GM19324 (cell line): ENCODE measurements at regions not wholly inside any gene's neighbourhood (a gene's known extent, or its start where the extent isn't known, plus 50 kb on each side); places are given as distances from the start of the nearest gene placed in this dataset.

Experiments
- ATAC-seq: cut with Tn5 transposase; IDR thresholded peaks from one replicate; pipeline ENCODE4 v1.9.1; 2021; ENCODE audit warnings: mild to moderate bottlenecking, moderate library complexity; ENCODE audit not compliant: unreplicated experiment, low FRiP score

DNA sequence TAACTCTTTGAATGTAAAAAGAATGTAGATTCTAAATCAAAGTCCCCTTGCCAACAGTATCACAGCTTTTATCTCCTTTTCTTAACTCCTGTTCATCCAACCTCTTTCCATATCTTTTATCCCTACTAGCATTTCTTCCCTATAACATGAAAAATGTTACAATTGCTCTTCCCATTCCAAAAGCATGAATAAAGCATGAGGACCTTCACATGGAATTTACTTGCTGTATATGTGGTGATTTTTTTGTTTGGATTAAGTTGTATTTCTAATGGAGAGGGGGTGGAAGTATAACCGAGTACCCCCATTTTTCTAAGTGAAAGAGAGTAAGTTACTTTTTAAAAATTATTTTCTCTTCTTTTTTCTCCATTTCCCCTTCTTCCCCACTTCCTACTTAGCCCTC lies 94.9 kb upstream of the RBBP8 start:
- ATAC-seq, result no peak

DNA sequence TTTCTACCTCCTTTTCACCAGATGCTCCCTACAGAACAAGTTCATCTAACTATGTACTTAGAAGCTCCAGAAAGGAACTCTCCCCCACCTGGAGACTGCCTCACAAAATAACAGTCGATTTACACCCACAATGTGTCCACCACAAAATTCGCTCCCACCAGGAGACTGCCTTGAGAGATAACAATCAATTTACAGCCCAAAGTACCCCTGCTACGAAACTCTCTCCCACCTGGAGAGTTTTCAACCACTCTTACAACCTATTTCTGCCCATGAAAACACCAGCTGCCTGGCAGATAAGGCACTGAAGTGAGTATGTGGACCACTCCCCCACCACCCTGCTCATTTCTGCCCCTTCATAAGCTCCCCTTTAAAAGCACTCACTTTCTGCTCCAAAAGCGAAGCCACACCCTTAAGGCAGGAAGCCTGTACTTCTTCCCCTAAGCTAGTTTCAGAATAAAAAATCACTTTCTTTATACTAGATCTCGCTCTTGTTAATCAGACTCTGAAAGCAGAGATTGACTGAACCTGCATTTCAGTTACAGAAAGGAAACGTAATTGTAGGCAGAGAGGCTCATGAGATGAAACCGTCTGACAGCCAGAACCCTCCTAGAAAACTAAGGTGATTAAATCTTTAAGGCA lies 94.4 kb upstream of the RBBP8 start:
- ATAC-seq, result no peak

DNA sequence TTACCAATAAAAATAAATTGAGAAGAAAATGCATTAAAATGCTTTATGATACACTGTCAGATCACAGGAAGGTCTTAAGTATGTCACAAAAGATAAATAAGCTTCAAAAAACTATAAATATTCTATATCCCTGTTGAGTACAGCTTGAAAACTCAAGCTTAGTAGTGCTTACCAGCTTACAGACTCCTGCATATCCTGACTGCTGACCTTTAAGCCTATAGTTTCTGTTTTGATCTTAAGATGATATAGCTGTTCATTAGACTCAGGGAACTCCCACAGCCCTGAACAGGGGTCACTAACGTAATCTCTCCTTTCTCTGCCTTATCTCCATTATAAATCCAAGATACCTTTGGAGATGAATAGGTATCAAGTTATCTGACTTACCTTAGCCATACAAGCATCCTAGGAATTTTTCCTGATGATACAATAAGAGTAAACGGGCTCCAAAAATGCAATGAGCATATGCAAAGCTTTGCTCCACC lies 93.7 kb upstream of the RBBP8 start:
- no peak for ATAC-seq

DNA sequence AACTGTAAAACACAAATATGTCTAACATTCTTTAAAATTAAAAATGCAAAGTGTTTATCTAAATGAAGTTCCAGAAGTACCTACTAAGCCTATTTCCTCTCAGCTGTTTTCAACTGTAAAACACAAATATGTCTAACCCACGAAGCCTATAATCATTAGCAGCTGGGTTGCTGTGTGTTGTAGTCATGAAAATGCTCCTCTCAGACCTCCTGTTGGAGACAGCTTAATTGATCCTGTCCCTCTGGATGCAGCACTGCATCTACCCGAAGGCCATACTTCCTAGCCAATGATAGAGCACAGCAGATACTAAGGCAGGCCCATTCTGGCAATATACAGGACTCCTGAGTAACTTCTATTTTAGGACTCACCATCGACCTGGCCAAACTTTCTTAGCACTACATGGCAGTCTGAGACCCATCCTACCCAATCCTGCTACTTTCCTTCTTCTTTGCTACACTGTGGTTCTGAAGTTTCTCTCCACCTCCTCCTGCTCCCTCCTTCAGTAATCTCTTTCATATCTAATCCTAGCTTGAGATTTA lies 92.5 kb upstream of the RBBP8 start:
- ATAC-seq, result no peak

DNA sequence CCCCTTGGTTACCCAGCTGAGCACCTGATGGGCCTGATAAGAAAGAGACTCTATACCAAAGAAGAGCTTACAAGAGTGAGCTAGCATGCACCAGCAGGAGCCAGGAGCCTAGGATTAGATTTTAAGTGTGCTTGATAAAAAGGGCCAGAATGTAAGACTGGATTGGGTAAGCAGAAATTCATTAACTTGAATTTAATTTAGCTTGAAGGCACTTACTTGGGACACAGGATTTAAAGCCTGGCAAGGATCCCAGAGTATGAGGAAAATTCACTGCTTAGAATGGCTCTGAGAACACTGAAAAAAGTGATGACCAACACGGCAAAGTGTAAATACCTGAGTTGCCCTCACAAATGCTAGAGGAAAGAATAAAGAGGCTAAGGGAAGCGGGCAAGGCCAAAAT lies 91.3 kb upstream of the RBBP8 start:
- no peak for ATAC-seq

DNA sequence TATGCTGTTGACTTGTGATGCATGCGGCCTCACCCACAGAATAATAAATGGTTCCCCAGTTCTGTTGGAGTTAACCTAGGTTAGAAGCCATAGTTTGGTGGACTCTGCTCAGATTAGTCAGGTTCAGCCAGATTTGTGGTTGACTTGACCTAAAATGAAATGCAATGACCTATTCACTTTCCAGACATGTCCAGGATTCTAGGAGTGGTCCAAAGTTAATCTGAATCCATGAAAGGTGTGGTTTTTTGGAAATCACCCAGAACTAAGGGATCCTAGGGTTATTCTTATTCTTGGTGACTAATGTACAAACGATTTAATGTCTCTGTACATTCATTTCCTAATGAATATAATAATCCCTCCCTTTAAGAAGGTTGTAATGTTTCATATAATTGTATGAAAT lies 88.9 kb upstream of the RBBP8 start:
- no peak for ATAC-seq

DNA sequence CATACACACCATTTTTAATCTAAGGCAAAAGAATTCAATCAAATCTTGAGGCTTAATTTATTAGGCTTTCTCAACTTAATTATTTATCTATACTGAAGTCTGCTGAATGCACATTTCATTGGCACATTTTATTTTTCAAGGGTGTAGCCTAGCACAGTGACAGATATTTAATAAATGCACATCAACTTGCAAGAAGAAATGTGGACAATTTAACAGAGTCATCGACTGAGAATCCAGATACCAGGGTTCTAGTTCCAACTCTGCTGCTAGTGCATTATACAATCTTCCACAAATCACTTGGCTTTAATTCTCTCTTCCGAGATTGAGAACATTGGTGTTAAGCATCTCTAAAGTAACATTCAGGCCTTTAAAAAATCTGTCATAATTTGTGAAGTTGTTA lies 88.5 kb upstream of the RBBP8 start:
- ATAC-seq, result no peak

DNA sequence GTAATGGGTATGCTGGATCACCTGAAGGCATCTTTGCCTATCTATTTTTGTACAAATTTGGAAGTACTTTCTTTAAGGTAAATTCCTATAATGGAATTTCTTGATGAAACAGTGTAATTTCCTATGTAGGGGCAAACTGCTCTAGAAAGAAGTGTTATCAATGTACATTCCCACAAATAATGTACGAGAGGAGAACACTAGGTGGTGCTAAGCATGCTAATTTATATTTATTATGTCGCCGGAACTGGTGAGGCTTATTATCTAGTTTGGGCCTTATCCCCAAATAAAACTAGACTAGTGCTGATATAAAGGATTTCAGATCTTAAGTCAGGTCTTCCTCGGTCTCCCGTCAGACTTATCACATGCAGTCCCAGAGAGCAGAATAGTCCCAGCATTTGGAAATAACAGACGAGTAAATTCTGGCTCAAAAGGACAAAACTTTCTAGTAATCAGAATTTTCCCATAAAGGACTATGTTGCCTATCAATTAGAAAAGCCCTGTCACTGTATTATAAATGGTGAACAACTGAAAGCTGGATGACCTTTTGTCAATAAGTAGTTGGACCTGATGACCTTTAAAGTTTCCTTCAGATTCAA lies 86.9 kb upstream of the RBBP8 start:
- no peak for ATAC-seq

DNA sequence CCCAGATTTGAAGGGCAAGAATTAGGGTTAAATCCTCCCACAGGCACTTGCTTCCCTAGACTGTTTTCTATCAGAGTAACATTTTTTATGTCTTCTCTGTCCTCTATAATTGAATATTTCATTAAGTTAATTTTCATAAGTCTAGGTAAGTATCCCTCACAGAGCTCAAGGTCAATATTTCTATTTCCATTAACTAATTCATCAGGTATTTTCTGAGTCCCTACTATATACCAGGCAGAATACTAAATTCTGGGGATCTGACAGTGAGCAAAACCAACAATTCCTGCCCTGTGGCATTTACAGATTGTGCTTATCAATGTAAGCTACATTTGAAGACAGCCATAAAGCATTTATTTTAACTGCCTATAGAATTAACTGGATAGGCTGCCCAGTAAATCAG lies 86.4 kb upstream of the RBBP8 start:
- no peak for ATAC-seq

DNA sequence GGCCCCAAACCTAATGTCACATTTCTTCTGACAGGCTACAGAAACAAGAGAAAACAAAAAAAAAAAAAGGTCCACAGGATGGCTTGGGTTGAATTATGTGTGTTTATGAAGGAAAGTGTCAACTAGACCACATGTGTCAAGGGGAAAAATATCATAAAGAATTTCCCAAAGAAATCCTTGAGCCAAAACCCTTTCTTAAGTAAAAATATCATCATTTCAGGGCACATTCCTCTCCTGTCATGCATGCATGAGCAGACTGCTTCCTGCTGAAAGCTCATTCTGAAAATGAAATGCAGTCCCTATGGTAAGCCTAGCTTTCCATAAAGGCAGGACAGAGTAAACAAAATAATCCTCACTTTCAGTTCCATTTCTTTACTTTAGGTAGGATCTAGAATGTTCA lies 85.7 kb upstream of the RBBP8 start:
- ATAC-seq, result no peak

DNA sequence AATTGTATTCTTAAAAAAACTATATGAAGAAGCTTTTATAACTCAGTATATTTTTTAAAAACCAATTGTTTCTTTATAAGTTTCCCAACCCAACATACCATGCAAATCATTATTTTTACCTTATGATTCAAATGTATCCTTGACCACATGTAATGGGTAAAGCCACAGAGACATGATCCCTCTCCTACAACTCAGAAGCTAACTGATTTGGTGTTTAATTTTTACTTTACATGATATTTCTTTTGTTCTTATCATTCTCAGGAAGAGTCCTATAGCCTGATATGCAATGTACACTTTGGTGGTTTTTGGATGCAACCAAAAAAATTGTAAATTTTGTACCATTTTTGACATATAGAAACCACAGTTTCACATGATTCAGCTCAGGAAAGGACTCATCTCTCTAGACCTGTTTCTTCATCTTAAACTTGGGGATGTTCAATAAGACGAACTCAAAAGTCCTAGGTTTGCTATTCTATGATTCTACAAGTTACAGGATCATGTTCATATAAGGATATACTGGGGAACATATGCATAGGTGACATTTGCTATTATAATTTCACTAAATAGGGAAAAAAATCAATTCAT lies 85.2 kb upstream of the RBBP8 start:
- no peak for ATAC-seq

DNA sequence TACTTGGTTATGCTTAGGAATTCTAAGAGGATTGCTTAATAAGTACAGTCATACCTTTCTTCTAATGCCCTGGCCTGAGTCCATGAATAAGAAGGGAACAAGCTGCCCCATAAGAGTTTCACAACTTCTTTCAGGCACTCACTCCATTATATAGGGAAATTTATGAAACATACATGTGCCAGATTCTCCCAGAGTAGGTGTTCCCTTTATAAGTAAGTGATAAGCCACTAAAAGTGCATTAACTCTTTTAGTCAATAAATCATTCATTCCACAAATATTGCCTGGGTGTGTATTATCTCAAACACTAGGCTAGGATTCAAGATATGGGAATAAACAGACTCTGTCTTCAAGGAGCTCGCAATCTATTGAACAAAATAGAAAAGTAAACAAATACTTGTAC lies 84.5 kb upstream of the RBBP8 start:
- no peak for ATAC-seq

DNA sequence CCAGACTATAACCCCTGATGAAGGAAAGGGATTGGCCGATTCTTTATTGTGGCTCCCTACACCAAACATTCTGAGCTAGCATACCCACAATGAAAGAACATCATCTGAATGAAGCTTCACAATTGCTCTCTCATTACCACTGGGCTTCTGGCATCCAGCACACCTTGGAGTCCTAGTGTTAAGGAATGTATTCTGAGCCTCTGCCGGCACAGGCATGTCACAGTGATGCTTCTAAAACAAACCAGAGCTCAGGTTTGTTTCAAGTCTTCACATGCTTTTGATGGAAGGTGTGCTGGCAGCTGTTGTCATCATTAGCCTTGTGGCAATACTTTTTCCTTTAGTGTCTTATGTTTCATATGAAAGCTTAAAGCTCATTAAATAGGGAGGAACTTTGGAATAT lies 76.3 kb upstream of the RBBP8 start:
- ATAC-seq, result no peak

DNA sequence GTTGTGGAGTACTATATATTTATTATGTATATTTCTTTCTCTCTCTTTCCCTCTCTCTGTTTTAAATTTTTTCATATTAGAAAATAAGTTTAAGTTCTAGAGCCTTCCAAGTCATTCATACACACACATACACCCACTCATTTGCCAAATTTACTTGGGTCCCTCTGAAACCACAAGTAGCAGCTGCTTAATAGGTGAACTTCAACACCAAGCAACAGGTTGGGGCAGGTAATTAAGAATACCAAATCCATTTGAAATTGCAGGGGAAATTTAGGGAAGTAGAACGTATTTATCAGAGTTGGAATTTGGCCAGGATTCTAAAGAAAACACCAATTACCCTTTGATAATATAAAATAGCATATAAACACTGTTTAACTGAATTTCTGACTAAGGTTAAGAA lies 75.0 kb upstream of the RBBP8 start:
- no peak for ATAC-seq

DNA sequence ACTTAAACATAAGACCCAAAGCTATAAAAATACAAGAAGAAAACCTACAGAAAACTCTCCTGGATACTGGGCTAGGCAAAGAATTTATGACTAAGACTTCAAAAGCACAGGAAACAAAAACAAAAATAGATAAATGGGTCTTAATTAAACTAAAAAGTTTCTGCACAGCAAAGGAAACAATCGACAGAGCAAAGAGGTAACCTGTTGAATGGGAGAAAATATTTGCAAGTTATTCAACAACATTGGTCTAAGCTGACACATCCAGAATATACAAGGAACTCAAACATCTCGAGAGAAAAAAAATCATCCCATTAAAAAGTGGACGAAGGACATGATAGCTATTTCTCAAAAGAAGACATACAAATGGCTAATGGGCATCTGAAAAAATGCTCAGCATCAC lies 72.3 kb upstream of the RBBP8 start:
- no peak for ATAC-seq

DNA sequence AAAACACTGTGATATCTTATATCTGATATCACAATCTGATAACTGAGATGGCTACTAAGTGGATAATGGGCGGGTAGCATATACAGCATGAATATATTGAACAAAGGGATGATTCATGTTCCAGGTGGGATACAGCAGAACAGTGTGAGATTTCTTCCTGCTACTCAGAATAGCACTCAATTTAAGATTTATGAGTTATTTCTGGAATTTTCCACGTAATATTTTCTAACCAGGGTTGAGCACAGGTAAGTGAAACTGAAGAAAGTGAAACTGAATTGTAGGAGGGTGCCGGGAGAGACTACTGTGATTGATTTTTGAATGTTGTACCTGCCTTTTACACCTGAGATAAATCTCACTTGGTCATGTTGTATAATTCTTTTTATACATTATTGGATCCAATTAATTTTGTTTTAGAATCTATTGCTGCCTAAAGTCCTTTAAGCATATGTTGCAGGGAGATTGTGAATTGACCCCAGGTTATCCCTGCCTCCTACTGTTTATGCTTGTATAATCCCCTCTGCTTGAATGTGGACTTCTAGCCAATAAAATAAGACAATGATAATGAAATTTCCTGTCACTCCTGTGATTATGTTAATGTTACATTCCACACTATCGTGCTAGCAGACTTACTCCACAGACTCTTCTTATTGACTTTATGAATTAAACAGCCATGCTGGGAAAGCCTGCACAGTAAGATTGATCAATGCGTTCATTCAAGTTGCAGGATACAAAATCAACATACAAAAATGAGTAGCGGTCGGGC lies 67.6 kb upstream of the RBBP8 start:
- ATAC-seq, result no peak

DNA sequence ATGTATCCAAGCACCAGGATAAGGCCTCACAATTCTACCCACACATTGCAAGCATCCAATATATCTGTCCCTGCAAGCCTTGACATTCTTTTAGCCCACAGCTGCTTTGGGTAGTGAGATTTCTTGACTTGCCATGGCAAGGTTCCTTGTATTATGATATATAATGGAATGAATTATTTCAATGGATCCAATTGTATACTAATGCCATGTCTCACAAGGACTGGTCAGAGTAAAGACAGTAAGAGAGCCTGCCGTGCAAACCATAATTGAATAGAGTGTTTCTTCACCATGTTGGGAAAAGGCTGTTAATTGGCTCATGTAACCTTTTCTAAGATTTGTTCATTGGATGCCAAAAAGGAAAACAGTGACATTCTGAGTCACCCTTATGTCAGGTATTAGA lies 64.3 kb upstream of the RBBP8 start:
- no peak for ATAC-seq

DNA sequence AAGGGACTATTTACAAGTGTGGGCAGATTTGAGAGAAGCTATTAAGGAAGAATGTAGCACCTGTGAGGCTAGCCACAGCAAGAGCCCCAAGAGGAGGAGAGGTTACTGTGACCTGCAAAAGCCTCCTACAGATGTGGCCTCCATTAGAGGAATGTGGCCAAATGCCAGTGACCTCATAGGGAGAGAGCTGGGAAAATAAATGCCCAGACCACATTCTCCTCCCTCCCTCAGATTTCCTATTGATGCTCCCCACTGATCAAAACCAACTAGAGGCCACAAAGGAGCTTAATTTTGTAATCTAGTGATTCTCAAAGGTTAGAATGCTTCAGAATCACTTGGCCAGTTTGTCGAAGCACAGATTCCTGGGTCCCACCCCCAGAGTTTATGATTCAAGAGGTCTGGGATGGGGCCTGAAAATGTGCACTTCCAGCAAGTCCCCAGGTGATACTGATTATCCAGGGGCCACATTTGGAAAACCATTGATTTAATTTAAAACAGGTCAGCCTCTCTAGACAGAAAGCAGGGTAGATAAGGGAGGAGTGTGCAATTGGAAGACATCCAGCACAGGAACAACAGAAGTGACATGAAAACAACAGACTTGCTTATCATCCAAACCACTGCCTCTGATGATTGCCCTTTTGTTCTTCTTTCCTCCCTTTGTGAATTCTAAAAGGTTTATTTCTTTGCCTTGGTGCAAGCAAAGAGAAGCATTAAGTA lies 61.2 kb upstream of the RBBP8 start:
- ATAC-seq, result no peak

DNA sequence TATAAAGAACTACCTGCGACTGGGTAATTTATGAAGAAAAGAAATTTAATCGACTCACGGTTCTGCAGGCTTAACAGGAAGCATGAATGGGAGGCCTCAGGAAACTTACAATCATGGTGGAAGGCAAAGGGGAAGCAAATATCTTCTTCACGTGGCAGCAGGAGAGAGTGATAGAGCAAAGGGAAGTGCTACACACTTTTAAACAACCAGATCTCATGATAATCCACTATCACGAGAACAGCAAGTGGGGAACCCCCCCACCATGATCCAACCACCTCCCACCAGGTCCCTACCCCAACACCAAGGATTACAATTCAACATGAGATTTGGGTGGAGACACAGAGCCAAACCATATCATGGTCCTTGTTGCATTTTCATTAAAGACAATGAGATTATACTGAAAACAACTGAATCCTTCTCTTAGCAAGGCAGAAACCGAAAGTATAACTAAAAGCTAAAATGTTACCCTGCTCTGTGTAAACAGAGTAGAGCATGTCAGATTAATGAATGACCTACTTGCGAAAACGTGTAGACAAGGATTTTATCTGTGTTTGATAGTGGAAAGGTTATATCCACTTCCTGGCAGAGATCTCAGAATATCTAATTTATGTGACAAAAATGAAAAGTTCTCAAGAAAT lies 60.1 kb upstream of the RBBP8 start:
- ATAC-seq, result peak; percentile 81

DNA sequence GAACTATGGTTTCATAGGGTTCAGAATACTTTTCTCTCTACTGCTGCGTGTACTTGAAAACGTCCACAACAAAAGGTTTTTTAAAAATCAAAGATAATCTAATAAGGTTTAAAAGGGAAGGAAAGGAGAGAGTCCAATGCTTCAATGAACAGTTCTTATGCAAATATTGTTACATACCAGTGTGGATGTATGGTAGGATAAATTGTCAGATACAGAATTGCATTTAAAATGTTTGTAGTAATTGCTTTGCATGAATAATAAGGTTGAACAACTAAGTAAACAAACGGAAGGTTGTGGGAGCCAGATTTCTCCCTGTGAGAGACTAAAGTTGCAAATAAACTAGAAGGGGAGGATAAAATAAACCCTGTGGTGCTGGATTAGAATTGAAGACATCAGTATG lies 53.8 kb upstream of the RBBP8 start:
- no peak for ATAC-seq
